Transverse colon (tissue), 4 donors: ENCODE measurements at regions not wholly inside any gene's neighbourhood (a gene's known extent, or its start where the extent isn't known, plus 50 kb on each side); places are given as distances from the start of the nearest gene placed in this dataset.

Source experiments
- CTCF ChIP-seq, 5 experiments: fragments of 200-600 bp in 3 of 5; fragments of 450-650 bp in 2 of 5; sonication (generic) in 3 of 5; IDR thresholded peaks; 1 replicate in 2 of 5; 2 replicates in 3 of 5; pipeline ENCODE4 v1.5.1; 2016 to 2017; ENCODE audit warnings: antibody characterized with exemption in 5 of 5, inconsistent platforms in 3 of 5, mild to moderate bottlenecking in 2 of 5, moderate library complexity in 1 of 5
- EP300 ChIP-seq: sonication (generic); formaldehyde crosslinking; IDR thresholded peaks from one replicate; pipeline ENCODE4 v1.6.1; 2017; ENCODE audit warnings: antibody characterized with exemption, low read depth
- POLR2A ChIP-seq: fragments of 450-650 bp; IDR thresholded peaks from one replicate; pipeline ENCODE4 v1.6.1; 2016; ENCODE audit warnings: antibody characterized with exemption, mild to moderate bottlenecking, moderate library complexity
- POLR2AphosphoS5 ChIP-seq, 3 donors: sonication (generic); formaldehyde crosslinking; IDR thresholded peaks; one replicate each; pipeline ENCODE4 v1.6.1; 2016; ENCODE audit warnings: antibody characterized with exemption in 3 of 3

- TF ChIP-seq POLR2AphosphoS5 (IDR thresholded peaks at IDR 0.05): no peak
- no peak for TF ChIP-seq CTCF (IDR thresholded peaks at IDR 0.05)
- TF ChIP-seq POLR2A: no peak
- TF ChIP-seq EP300: no peak
Observed at GRCh38 chr7:69537691-69538090, 60.6 kb upstream of the AUTS2 start.
